Sigmoid colon (tissue), 4 donors: ENCODE measurements at regions not wholly inside any gene's neighbourhood (a gene's known extent, or its start where the extent isn't known, plus 50 kb on each side); places are given as distances from the start of the nearest gene placed in this dataset.

ENCODE experiments used
- EP300 ChIP-seq, 4 donors: sonication (generic); formaldehyde crosslinking; IDR thresholded peaks; one replicate each; pipeline ENCODE4 v1.6.1; 2017; ENCODE audit warnings: antibody characterized with exemption in 4 of 4
- POLR2A ChIP-seq, 2 donors: fragments of 450-650 bp; IDR thresholded peaks; one replicate each; pipeline ENCODE4 v1.6.1; 2016; ENCODE audit warnings: antibody characterized with exemption in 2 of 2, mild to moderate bottlenecking in 2 of 2, moderate library complexity in 2 of 2
- POLR2AphosphoS5 ChIP-seq, 4 donors: sonication (generic); formaldehyde crosslinking; IDR thresholded peaks; one replicate each; pipeline ENCODE4 v1.6.1; 2017; ENCODE audit warnings: antibody characterized with exemption in 4 of 4
- TF ChIP-seq, protein P1 (sequence below), 4 experiments: fragments of 450-650 bp in 3 of 4; fragments of 200-600 bp in 1 of 4; IDR thresholded peaks; one replicate each; pipeline ENCODE4 v1.5.1; 2016 to 2019; ENCODE audit warnings: antibody characterized with exemption in 4 of 4, mild to moderate bottlenecking in 3 of 4, moderate library complexity in 2 of 4

DNA sequence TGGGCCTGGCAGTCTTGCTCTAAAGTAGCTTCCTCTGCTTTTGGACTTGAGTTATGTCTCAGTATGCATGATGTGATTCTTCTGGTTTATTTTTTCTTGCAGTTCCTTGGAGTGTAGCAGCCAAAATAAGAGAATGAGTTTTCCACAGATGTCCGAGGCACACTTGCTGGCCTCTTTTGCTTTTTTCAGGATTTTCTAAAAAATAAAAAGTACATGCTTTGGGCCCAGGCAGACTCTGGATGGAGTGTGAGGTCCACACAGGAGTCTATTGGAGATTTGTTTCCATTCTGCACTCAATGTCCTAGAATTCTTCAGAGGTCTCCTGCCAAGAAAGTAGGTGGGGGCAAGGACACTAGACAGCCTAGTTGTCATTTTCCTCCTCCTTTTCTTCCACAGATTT lies 477.6 kb downstream of the EPM2A start:
- TF ChIP-seq POLR2A (IDR thresholded peaks at IDR 0.05) (no peak), POLR2AphosphoS5 (IDR thresholded peaks at IDR 0.05) (no peak), EP300 (IDR thresholded peaks at IDR 0.05) (no peak)
- TF ChIP-seq, protein P1, sequence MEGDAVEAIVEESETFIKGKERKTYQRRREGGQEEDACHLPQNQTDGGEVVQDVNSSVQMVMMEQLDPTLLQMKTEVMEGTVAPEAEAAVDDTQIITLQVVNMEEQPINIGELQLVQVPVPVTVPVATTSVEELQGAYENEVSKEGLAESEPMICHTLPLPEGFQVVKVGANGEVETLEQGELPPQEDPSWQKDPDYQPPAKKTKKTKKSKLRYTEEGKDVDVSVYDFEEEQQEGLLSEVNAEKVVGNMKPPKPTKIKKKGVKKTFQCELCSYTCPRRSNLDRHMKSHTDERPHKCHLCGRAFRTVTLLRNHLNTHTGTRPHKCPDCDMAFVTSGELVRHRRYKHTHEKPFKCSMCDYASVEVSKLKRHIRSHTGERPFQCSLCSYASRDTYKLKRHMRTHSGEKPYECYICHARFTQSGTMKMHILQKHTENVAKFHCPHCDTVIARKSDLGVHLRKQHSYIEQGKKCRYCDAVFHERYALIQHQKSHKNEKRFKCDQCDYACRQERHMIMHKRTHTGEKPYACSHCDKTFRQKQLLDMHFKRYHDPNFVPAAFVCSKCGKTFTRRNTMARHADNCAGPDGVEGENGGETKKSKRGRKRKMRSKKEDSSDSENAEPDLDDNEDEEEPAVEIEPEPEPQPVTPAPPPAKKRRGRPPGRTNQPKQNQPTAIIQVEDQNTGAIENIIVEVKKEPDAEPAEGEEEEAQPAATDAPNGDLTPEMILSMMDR (IDR thresholded peaks at IDR 0.05) = no peak
